ENCODE measurements at regions not wholly inside any gene's neighbourhood (a gene's known extent, or its start where the extent isn't known, plus 50 kb on each side); places are given as distances from the start of the nearest gene placed in this dataset.

DNA sequence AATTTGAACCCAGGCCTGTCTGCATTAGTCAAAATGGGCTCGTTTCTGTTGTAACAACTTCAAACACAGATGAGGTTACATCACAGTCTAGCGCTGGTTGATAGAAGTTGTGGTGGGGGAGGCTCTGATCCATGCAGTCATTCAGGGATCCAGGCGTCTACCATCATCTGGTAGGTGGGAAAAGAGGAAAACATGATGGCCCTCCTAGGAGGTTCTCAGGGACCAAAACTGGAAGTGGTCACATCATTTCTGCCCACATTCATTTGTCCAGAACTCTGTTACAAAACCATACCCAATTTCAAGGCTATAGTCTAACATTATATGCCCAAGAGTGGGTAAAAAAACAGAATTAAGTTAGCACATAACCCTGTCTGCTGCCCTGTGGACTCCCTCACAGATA is 135.1 kb downstream of the PHETA1 start:
- TF ChIP-seq, protein P1, sequence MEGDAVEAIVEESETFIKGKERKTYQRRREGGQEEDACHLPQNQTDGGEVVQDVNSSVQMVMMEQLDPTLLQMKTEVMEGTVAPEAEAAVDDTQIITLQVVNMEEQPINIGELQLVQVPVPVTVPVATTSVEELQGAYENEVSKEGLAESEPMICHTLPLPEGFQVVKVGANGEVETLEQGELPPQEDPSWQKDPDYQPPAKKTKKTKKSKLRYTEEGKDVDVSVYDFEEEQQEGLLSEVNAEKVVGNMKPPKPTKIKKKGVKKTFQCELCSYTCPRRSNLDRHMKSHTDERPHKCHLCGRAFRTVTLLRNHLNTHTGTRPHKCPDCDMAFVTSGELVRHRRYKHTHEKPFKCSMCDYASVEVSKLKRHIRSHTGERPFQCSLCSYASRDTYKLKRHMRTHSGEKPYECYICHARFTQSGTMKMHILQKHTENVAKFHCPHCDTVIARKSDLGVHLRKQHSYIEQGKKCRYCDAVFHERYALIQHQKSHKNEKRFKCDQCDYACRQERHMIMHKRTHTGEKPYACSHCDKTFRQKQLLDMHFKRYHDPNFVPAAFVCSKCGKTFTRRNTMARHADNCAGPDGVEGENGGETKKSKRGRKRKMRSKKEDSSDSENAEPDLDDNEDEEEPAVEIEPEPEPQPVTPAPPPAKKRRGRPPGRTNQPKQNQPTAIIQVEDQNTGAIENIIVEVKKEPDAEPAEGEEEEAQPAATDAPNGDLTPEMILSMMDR (IDR thresholded peaks at IDR 0.05), result no peak
- TF ChIP-seq POLR2A (IDR thresholded peaks at IDR 0.05), result no peak
- TF ChIP-seq EP300 (IDR thresholded peaks at IDR 0.05), result no peak
